SJSA1 (cell line): ENCODE measurements at regions not wholly inside any gene's neighbourhood (a gene's known extent, or its start where the extent isn't known, plus 50 kb on each side); places are given as distances from the start of the nearest gene placed in this dataset.
A peak's percentile ranks its signal among the peaks of the same experiment; 100 is the strongest.
"Not testable (repeated sequence)": the region's sequence is repeated elsewhere in the genome, so short reads cannot be mapped to it uniquely, and the experiment has no call there.

Experiments
- DNase-seq, 2 experiments: peaks; one replicate each; pipeline ENCODE4 v3.0.0-alpha.2; 2015 to 2020; ENCODE audit warnings: low spot score in 2 of 2, low read depth in 1 of 2
- H3K27ac ChIP-seq: fragments of 250-450 bp; sonication (Bioruptor Pico); 2 replicates; pipeline ENCODE4 v1.5.1; 2020; ENCODE audit warnings: mild to moderate bottlenecking, moderate library complexity
- H3K27me3 ChIP-seq: fragments of 250-450 bp; sonication (Bioruptor Pico); replicated peaks from 2 replicates; pipeline ENCODE4 v1.5.1; 2020; ENCODE audit warnings: mild to moderate bottlenecking, moderate library complexity
- H3K36me3 ChIP-seq: fragments of 250-450 bp; sonication (Bioruptor Pico); 2 replicates; pipeline ENCODE4 v1.5.1; 2020; ENCODE audit warnings: mild to moderate bottlenecking
- H3K4me1 ChIP-seq: fragments of 250-450 bp; sonication (Bioruptor Pico); replicated peaks from 2 replicates; pipeline ENCODE4 v1.6.1; 2021; ENCODE audit warnings: mild to moderate bottlenecking
- H3K4me3 ChIP-seq: fragments of 250-450 bp; sonication (Bioruptor Pico); 2 replicates; pipeline ENCODE4 v1.5.1; 2020; ENCODE audit warnings: mild to moderate bottlenecking
- H3K9me3 ChIP-seq: fragments of 250-450 bp; sonication (Bioruptor Pico); replicated peaks from 2 replicates; pipeline ENCODE4 v1.5.1; 2020; ENCODE audit warnings: mild to moderate bottlenecking

- H3K36me3 ChIP-seq: no peaks in the 10 kb centered on the region
- no peaks in the 10 kb centered on the region for H3K27me3 ChIP-seq
- H3K4me1 ChIP-seq: no peaks in the 10 kb centered on the region
- H3K9me3 ChIP-seq: no peaks in the 10 kb centered on the region
- DNase-seq: no peak
- H3K27ac ChIP-seq: no peak overlapping the region
- H3K4me3 ChIP-seq: no peak overlapping the region
These were observed 506.4 kb upstream of the AMELY start for GRCh38 chrY:7417946-7418345.

- Histone ChIP-seq H3K4me3 (no peak overlapping the region), H3K4me1 (no peaks in the 10 kb centered on the region), H3K9me3 (no peaks in the 10 kb centered on the region), H3K27ac (no peak overlapping the region), H3K36me3 (no peaks in the 10 kb centered on the region), H3K27me3 (no peaks in the 10 kb centered on the region)
- no peak for DNase-seq
These were observed 504.9 kb upstream of the AMELY start for GRCh38 chrY:7416406-7416805.

- Histone ChIP-seq H3K4me1 (no peaks in the 10 kb centered on the region), H3K36me3 (no peaks in the 10 kb centered on the region), H3K27ac (no peak overlapping the region), H3K27me3 (no peaks in the 10 kb centered on the region), H3K4me3 (no peak overlapping the region), H3K9me3 (no peaks in the 10 kb centered on the region)
- no peak for DNase-seq
These were observed 503.6 kb upstream of the AMELY start for GRCh38 chrY:7415157-7415633.

- Histone ChIP-seq H3K4me3 (no peak overlapping the region), H3K4me1 (no peaks in the 10 kb centered on the region), H3K27ac (no peak overlapping the region), H3K36me3 (no peaks in the 10 kb centered on the region), H3K27me3 (no peaks in the 10 kb centered on the region), H3K9me3 (no peaks in the 10 kb centered on the region)
- no peak for DNase-seq
These were observed 478.5 kb upstream of the AMELY start for GRCh38 chrY:7390056-7390455.

- H3K4me3 ChIP-seq: no peak overlapping the region
- H3K4me1 ChIP-seq: peaks cover 6% of the 10 kb centered on the region
- DNase-seq: peak in 1 of 2 experiments; percentile 12
- no peaks in the 10 kb centered on the region for H3K9me3 ChIP-seq
- H3K27me3 ChIP-seq: no peaks in the 10 kb centered on the region
- H3K27ac ChIP-seq: no peak overlapping the region
- no peaks in the 10 kb centered on the region for H3K36me3 ChIP-seq
These were observed 471.4 kb upstream of the AMELY start for GRCh38 chrY:7382988-7383387.

GRCh38 chrY:7377091-7377490 lies 465.5 kb upstream of the AMELY start:
- Histone ChIP-seq H3K4me1 (no peaks in the 10 kb centered on the region), H3K36me3 (peaks cover 22% of the 10 kb centered on the region), H3K4me3 (no peak overlapping the region), H3K27ac (no peak overlapping the region), H3K9me3 (no peaks in the 10 kb centered on the region), H3K27me3 (no peaks in the 10 kb centered on the region)
- no peak for DNase-seq

- H3K27ac ChIP-seq: not testable (repeated sequence)
These were observed 462.9 kb upstream of the AMELY start for GRCh38 chrY:7374485-7374884.

GRCh38 chrY:7371953-7372352 lies 460.4 kb upstream of the AMELY start:
- not testable (repeated sequence) for H3K27me3 ChIP-seq, H3K27ac ChIP-seq, DNase-seq, H3K4me1 ChIP-seq, H3K4me3 ChIP-seq, H3K9me3 ChIP-seq
- peaks cover 15% of the 10 kb centered on the region for H3K36me3 ChIP-seq

More at GRCh38 chrY:7374485-7374884, 462.9 kb upstream of the AMELY start:
- not testable (repeated sequence) for H3K9me3 ChIP-seq, H3K27me3 ChIP-seq, H3K4me1 ChIP-seq, H3K4me3 ChIP-seq
- peaks cover 22% of the 10 kb centered on the region for H3K36me3 ChIP-seq
- DNase-seq: peak in 1 of 2 experiments; percentile 20

- not testable (repeated sequence) for H3K4me3 ChIP-seq, H3K27ac ChIP-seq, H3K4me1 ChIP-seq, H3K27me3 ChIP-seq, DNase-seq, H3K9me3 ChIP-seq
- H3K36me3 ChIP-seq: peaks cover 12% of the 10 kb centered on the region; the same call in 1 of the 2 replicates
These were observed 459.5 kb upstream of the AMELY start for GRCh38 chrY:7371026-7371425.

GRCh38 chrY:7359520-7359919 lies 448.0 kb upstream of the AMELY start:
- Histone ChIP-seq H3K9me3 (no peaks in the 10 kb centered on the region), H3K27ac (no peak overlapping the region), H3K27me3 (no peaks in the 10 kb centered on the region), H3K4me3 (no peak overlapping the region), H3K4me1 (no peaks in the 10 kb centered on the region), H3K36me3 (peaks cover 10% of the 10 kb centered on the region; the same call in 1 of the 2 replicates)
- DNase-seq: no peak

GRCh38 chrY:7358103-7358752 lies 446.7 kb upstream of the AMELY start:
- no peak overlapping the region for H3K27ac ChIP-seq
- no peak overlapping the region for H3K4me3 ChIP-seq
- no peaks in the 10 kb centered on the region for H3K27me3 ChIP-seq
- H3K36me3 ChIP-seq: peaks cover 10% of the 10 kb centered on the region; the same call in 1 of the 2 replicates
- DNase-seq: no peak
- no peaks in the 10 kb centered on the region for H3K9me3 ChIP-seq
- H3K4me1 ChIP-seq: no peaks in the 10 kb centered on the region

GRCh38 chrY:7355891-7356290 lies 444.3 kb upstream of the AMELY start:
- not testable (repeated sequence) for H3K27me3 ChIP-seq, H3K9me3 ChIP-seq, H3K4me3 ChIP-seq, DNase-seq, H3K36me3 ChIP-seq, H3K27ac ChIP-seq, H3K4me1 ChIP-seq

- no peaks in the 10 kb centered on the region for H3K4me1 ChIP-seq
- no peak overlapping the region for H3K4me3 ChIP-seq
- DNase-seq: peak; percentile 44 to 51
- H3K27me3 ChIP-seq: no peaks in the 10 kb centered on the region
- H3K27ac ChIP-seq: no peak overlapping the region
- peaks cover 4% of the 10 kb centered on the region; the same call in 1 of the 2 replicates for H3K36me3 ChIP-seq
- H3K9me3 ChIP-seq: no peaks in the 10 kb centered on the region
These were observed 433.1 kb upstream of the AMELY start for GRCh38 chrY:7344661-7345060.

- H3K27ac ChIP-seq: no peak overlapping the region
- no peak for DNase-seq
- no peaks in the 10 kb centered on the region for H3K4me1 ChIP-seq
- no peaks in the 10 kb centered on the region for H3K9me3 ChIP-seq
- peaks cover 4% of the 10 kb centered on the region; the same call in 1 of the 2 replicates for H3K36me3 ChIP-seq
- H3K27me3 ChIP-seq: no peaks in the 10 kb centered on the region
- no peak overlapping the region for H3K4me3 ChIP-seq
These were observed 431.7 kb upstream of the AMELY start for GRCh38 chrY:7343261-7343660.

GRCh38 chrY:7342732-7343131 lies 431.2 kb upstream of the AMELY start:
- H3K4me3 ChIP-seq, H3K9me3 ChIP-seq, H3K36me3 ChIP-seq, H3K27ac ChIP-seq, H3K4me1 ChIP-seq, DNase-seq, H3K27me3 ChIP-seq: not testable (repeated sequence)
